ENCODE measurements at regions not wholly inside any gene's neighbourhood (a gene's known extent, or its start where the extent isn't known, plus 50 kb on each side); places are given as distances from the start of the nearest gene placed in this dataset.

DNA sequence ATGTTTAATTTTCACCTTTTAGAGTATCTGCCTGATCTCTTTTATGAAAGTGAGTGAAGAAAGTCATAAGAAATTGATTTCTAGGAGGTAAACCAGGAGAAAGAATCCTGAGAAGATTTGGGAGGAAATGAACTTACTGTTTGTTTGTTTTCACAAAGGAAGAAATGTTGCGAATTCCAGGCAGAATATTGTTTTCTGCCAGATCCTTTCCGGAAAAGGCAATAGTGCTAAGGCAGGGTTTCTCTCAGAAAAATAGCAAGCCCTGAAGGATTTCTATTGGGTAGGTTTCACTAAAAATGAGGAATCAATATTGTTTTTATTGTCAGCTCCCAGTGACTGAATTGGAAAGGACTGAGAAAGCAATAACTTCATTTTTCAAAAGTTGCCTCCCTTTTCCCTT, 85.7 kb upstream of the TGFBR2 start:
- TF ChIP-seq, protein P1, sequence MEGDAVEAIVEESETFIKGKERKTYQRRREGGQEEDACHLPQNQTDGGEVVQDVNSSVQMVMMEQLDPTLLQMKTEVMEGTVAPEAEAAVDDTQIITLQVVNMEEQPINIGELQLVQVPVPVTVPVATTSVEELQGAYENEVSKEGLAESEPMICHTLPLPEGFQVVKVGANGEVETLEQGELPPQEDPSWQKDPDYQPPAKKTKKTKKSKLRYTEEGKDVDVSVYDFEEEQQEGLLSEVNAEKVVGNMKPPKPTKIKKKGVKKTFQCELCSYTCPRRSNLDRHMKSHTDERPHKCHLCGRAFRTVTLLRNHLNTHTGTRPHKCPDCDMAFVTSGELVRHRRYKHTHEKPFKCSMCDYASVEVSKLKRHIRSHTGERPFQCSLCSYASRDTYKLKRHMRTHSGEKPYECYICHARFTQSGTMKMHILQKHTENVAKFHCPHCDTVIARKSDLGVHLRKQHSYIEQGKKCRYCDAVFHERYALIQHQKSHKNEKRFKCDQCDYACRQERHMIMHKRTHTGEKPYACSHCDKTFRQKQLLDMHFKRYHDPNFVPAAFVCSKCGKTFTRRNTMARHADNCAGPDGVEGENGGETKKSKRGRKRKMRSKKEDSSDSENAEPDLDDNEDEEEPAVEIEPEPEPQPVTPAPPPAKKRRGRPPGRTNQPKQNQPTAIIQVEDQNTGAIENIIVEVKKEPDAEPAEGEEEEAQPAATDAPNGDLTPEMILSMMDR (IDR thresholded peaks at IDR 0.05) = no peak
- TF ChIP-seq EP300 (IDR thresholded peaks at IDR 0.05) = no peak

Data from sigmoid colon (tissue), 4 donors.